ENCODE measurements at regions not wholly inside any gene's neighbourhood (a gene's known extent, or its start where the extent isn't known, plus 50 kb on each side); places are given as distances from the start of the nearest gene placed in this dataset.

- Histone ChIP-seq H3K4me3 (no peak overlapping the region), H3K27ac (replicated peaks in 1 of 4) (no peak overlapping the region), H3K4me1 (no peaks in the 10 kb centered on the region), H3K27me3 (no peaks in the 10 kb centered on the region), H3K36me3 (no peaks in the 10 kb centered on the region), H3K9me3 (no peaks in the 10 kb centered on the region)
- TF ChIP-seq EP300 (IDR thresholded peaks at IDR 0.05) (no peak), POLR2A (IDR thresholded peaks at IDR 0.05; ENCODE audit: low read depth) (no peak), POLR2AphosphoS5 (IDR thresholded peaks at IDR 0.05) (no peak)
- TF ChIP-seq, protein P1, sequence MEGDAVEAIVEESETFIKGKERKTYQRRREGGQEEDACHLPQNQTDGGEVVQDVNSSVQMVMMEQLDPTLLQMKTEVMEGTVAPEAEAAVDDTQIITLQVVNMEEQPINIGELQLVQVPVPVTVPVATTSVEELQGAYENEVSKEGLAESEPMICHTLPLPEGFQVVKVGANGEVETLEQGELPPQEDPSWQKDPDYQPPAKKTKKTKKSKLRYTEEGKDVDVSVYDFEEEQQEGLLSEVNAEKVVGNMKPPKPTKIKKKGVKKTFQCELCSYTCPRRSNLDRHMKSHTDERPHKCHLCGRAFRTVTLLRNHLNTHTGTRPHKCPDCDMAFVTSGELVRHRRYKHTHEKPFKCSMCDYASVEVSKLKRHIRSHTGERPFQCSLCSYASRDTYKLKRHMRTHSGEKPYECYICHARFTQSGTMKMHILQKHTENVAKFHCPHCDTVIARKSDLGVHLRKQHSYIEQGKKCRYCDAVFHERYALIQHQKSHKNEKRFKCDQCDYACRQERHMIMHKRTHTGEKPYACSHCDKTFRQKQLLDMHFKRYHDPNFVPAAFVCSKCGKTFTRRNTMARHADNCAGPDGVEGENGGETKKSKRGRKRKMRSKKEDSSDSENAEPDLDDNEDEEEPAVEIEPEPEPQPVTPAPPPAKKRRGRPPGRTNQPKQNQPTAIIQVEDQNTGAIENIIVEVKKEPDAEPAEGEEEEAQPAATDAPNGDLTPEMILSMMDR (IDR thresholded peaks at IDR 0.05), result no peak
- DNase-seq (ENCODE audit: extremely low spot score), result no peak
- 87% methylated on average over 1 of the region's 1 CpG for WGBS
- intact Hi-C loops (cut with DNase I), result no loop called here
These were observed 94.7 kb upstream of the SLC38A4 start for GRCh38 chr12:46920499-46920898.

GRCh38 chr12:46921048-46921763 is 95.4 kb upstream of the SLC38A4 start:
- no peaks in the 10 kb centered on the region for H3K9me3 ChIP-seq
- WGBS, result 96% methylated on average over 3 of the region's 3 CpGs
- H3K27ac ChIP-seq (replicated peaks in 1 of 4), result peak overlapping the region in 2 of 4 donors; percentile 33 to 34
- H3K4me3 ChIP-seq, result no peak overlapping the region
- no peaks in the 10 kb centered on the region for H3K4me1 ChIP-seq
- no peak for DNase-seq (ENCODE audit: extremely low spot score)
- intact Hi-C loops (cut with DNase I), result no loop called here
- no peaks in the 10 kb centered on the region for H3K36me3 ChIP-seq
- peak in 1 of 2 donors; percentile 2 for TF ChIP-seq POLR2AphosphoS5 (IDR thresholded peaks at IDR 0.05)
- TF ChIP-seq EP300 (IDR thresholded peaks at IDR 0.05), result no peak
- no peaks in the 10 kb centered on the region for H3K27me3 ChIP-seq

DNA sequence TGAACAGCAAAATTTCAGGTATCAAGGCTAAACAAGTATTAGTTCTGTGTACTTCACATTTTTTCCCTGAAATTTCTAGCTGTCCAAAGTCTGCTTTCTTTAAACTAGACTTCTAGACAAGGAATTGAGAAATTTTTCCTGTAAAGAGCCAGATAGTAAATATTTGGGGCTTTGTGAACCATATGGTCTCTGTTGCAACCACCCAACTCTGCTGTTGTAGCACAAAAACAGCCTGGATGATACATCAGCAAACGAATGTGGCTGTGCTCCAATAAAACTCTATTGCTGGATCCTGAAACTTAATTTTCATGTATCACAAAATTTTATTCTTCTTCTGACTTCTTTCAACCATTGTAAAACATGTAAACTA is 96.0 kb upstream of the SLC38A4 start:
- no peak for DNase-seq (ENCODE audit: extremely low spot score)
- Histone ChIP-seq H3K27ac (replicated peaks in 1 of 4) (peak overlapping the region in 1 of 4 donors; percentile 34), H3K9me3 (no peaks in the 10 kb centered on the region), H3K4me1 (no peaks in the 10 kb centered on the region), H3K36me3 (no peaks in the 10 kb centered on the region), H3K4me3 (no peak overlapping the region), H3K27me3 (no peaks in the 10 kb centered on the region)
- WGBS, result 74% methylated on average over 1 of the region's 1 CpG
- TF ChIP-seq, protein P1 (IDR thresholded peaks at IDR 0.05), result no peak
- TF ChIP-seq POLR2A (IDR thresholded peaks at IDR 0.05; ENCODE audit: low read depth) (no peak), EP300 (IDR thresholded peaks at IDR 0.05) (no peak), POLR2AphosphoS5 (IDR thresholded peaks at IDR 0.05) (peak in 1 of 2 donors; percentile 21)
- intact Hi-C loops (cut with DNase I), result no loop called here

DNA sequence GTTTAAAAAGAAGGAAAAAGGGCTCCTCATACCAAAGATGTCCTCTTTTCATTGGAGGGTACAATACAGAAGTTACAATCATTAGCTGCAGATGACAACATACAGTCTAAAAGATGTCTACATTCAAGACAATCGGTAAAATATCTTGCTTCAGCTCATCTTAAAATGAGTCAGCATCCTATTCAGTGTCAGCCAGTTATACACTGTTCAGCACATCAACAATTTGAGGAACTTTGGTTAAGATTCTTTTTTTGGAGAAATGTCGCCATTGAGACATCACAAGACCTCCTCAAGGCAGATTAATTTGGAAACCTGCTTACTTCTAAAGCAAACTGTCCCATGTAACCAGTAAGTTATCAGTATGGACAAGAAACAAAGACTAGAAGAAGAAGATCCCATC is 100.7 kb upstream of the SLC38A4 start:
- Histone ChIP-seq H3K27me3 (no peaks in the 10 kb centered on the region), H3K36me3 (no peaks in the 10 kb centered on the region), H3K4me3 (no peak overlapping the region), H3K9me3 (no peaks in the 10 kb centered on the region), H3K4me1 (no peaks in the 10 kb centered on the region), H3K27ac (replicated peaks in 1 of 4) (no peak overlapping the region)
- intact Hi-C loops (cut with DNase I), result no loop called here
- no peak for DNase-seq (ENCODE audit: extremely low spot score)
- TF ChIP-seq EP300 (IDR thresholded peaks at IDR 0.05), result no peak
- TF ChIP-seq, protein P1 (IDR thresholded peaks at IDR 0.05), result no peak
- no peak for TF ChIP-seq POLR2AphosphoS5 (IDR thresholded peaks at IDR 0.05)
- no peak for TF ChIP-seq POLR2A (IDR thresholded peaks at IDR 0.05; ENCODE audit: low read depth)
- WGBS, result 81% methylated on average over 2 of the region's 2 CpGs

- 78% methylated on average over 1 of the region's 1 CpG for WGBS
- DNase-seq (ENCODE audit: extremely low spot score), result no peak
- Histone ChIP-seq H3K9me3 (no peaks in the 10 kb centered on the region), H3K4me1 (no peaks in the 10 kb centered on the region), H3K27ac (replicated peaks in 1 of 4) (no peak overlapping the region), H3K36me3 (no peaks in the 10 kb centered on the region), H3K27me3 (no peaks in the 10 kb centered on the region), H3K4me3 (no peak overlapping the region)
- intact Hi-C loops (cut with DNase I), result loop anchor here (10.0 kb wide), 2 partner anchors 245 to 815 kb away; no protein-coding TSS in a partner anchor
- no peak for TF ChIP-seq POLR2AphosphoS5 (IDR thresholded peaks at IDR 0.05)
- TF ChIP-seq EP300 (IDR thresholded peaks at IDR 0.05), result no peak
- TF ChIP-seq, protein P1 (IDR thresholded peaks at IDR 0.05), result no peak
- TF ChIP-seq POLR2A (IDR thresholded peaks at IDR 0.05; ENCODE audit: low read depth), result no peak
These were observed 104.3 kb upstream of the SLC38A4 start for GRCh38 chr12:46930101-46930500.

All from esophagus muscularis mucosa (tissue), 4 donors.